ENCODE measurements at regions not wholly inside any gene's neighbourhood (a gene's known extent, or its start where the extent isn't known, plus 50 kb on each side); places are given as distances from the start of the nearest gene placed in this dataset.

DNA sequence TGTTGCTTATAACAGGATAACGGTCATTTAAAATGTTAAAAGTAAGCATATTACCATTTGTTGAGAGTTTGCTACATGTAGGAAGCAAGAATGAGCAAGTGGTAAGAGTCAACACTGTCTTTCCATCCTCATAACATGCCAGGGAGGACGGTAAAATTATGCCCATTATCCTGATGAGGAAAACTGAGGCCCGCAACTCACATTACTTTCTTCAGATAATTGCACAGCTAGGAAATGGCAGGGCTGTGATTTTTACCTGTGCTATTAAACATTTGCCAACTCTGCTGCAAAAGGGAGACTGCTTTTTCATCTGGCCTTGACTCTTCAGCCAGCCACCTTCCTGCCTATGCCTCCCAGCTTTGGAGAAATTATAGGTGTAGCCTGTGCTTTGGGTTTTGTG is 79.8 kb upstream of the BOD1 start:
- no peak for TF ChIP-seq CTCF (IDR thresholded peaks at IDR 0.05)
- TF ChIP-seq POLR2A (IDR thresholded peaks at IDR 0.05), result no peak
